ENCODE measurements at regions not wholly inside any gene's neighbourhood (a gene's known extent, or its start where the extent isn't known, plus 50 kb on each side); places are given as distances from the start of the nearest gene placed in this dataset.

DNA sequence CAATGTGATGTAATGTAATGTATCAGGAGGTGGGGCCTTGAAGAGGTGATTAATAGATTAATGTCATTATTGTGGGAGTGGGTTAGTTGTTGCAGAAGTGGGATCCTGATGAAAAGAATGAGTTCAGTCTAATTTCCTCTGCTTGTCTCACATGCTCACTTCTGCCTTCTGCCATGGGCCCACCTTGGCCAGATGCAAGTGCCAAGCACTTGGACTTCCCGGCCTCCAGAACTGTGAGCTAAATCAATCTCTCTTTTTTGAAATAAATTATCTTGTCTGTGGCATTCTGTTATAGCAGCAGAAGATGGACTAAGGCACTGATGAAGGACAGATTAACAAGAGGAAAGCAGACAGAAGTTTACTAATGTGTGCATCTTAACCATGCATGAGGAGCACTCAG is 123.9 kb downstream of the ETS2 start:
- peaks cover 9% of the 10 kb centered on the region for H3K4me1 ChIP-seq (ENCODE audit: control insufficient read depth, insufficient read depth, low read length)
- H3K9ac ChIP-seq (ENCODE audit: low read depth, low read length), result no peak overlapping the region
- H4K91ac ChIP-seq (ENCODE audit: insufficient read depth, low read depth, low read length), result no peak overlapping the region; the same call in 1 of the 2 replicates
- no CpG with 5 or more reads among the region's 1 CpG for WGBS, 2 experiments (ENCODE audit: extremely low coverage in 2 of 2, insufficient read length in 1 of 2)
- no peak for TF ChIP-seq CEBPB (IDR thresholded peaks at IDR 0.05; ENCODE audit: low read depth, low read length)
- no peak for TF ChIP-seq ELK1 (IDR thresholded peaks at IDR 0.05; ENCODE audit: borderline replicate concordance, low read depth, low read length)
- no peak for TF ChIP-seq RCOR1 (IDR thresholded peaks at IDR 0.05; ENCODE audit: insufficient replicate concordance, low read length)
- no peak for TF ChIP-seq CHD1 (IDR thresholded peaks at IDR 0.05; ENCODE audit: low read depth, low read length)
- TF ChIP-seq FOS (IDR thresholded peaks at IDR 0.05; ENCODE audit: low read depth, low read length), result no peak
- no peak for TF ChIP-seq NFE2L2 (IDR thresholded peaks at IDR 0.05; ENCODE audit: low read depth, low read length)
- TF ChIP-seq CTCF (conservative IDR thresholded peaks at IDR 0.05; ENCODE audit: low read depth, low read length), result no peak
- no peak for TF ChIP-seq SMC3 (IDR thresholded peaks at IDR 0.05; ENCODE audit: low read depth, low read length)
- TF ChIP-seq, protein P1, sequence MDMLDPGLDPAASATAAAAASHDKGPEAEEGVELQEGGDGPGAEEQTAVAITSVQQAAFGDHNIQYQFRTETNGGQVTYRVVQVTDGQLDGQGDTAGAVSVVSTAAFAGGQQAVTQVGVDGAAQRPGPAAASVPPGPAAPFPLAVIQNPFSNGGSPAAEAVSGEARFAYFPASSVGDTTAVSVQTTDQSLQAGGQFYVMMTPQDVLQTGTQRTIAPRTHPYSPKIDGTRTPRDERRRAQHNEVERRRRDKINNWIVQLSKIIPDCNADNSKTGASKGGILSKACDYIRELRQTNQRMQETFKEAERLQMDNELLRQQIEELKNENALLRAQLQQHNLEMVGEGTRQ (IDR thresholded peaks at IDR 0.05; ENCODE audit: low read depth, low read length), result no peak
- no peak for TF ChIP-seq MAZ (IDR thresholded peaks at IDR 0.05; ENCODE audit: borderline replicate concordance, low read depth, low read length)
- TF ChIP-seq POLR2A (IDR thresholded peaks at IDR 0.05; ENCODE audit: low read depth, low read length), result no peak
- TF ChIP-seq BHLHE40 (IDR thresholded peaks at IDR 0.05; ENCODE audit: low read depth, low read length), result no peak
- no peak for TF ChIP-seq RFX5 (IDR thresholded peaks at IDR 0.05; ENCODE audit: low read depth, low read length)
- no peak for TF ChIP-seq RAD21 (IDR thresholded peaks at IDR 0.05; ENCODE audit: low read length)
- no peak for TF ChIP-seq MXI1 (IDR thresholded peaks at IDR 0.05; ENCODE audit: borderline replicate concordance, low read depth, low read length)
- no peak for TF ChIP-seq MAFK (IDR thresholded peaks at IDR 0.05; ENCODE audit: low read depth, low read length)
- H2BK5ac ChIP-seq (ENCODE audit: low read depth, low read length, poor library complexity, severe bottlenecking), result no peak overlapping the region
- no peak overlapping the region for H3K14ac ChIP-seq (replicated peaks; ENCODE audit: low read depth, low read length)
- H2AFZ ChIP-seq (replicated peaks; ENCODE audit: low read length, poor library complexity), result no peak overlapping the region
- no peak overlapping the region; the same call in 1 of the 2 replicates for H3K4ac ChIP-seq (ENCODE audit: low read depth, low read length)
- H2AK9ac ChIP-seq (replicated peaks; ENCODE audit: low read depth, low read length, poor library complexity), result no peak overlapping the region
- H2BK120ac ChIP-seq (ENCODE audit: low read depth, low read length), result no peak overlapping the region
- H3K36me3 ChIP-seq (ENCODE audit: control insufficient read depth, insufficient read depth, low read length), result no peaks in the 10 kb centered on the region
- DNase-seq (no peak), ATAC-seq (ENCODE audit: low read depth) (no peak)
- BruUV-seq (replicated peaks), result no TSS peak
- in situ Hi-C loops (cut with MboI; ENCODE audit: low sequenced_read_pairs) (no loop called here), dilution Hi-C loops (cut with HindIII; ENCODE audit: low sequenced_read_pairs, unreplicated experiment) (no loop called here), intact Hi-C loops (cut with micrococcal nuclease) (no loop called here)
- H3K9me3 ChIP-seq (ENCODE audit: control insufficient read depth, insufficient read depth, low read length), result peaks cover 2% of the 10 kb centered on the region; the same call in 1 of the 2 replicates
- no peak overlapping the region for H3K4me2 ChIP-seq (ENCODE audit: low read depth, low read length)
- no peak overlapping the region for H4K8ac ChIP-seq (ENCODE audit: low read depth in 2 of 2, low read length in 2 of 2)
- H4K20me1 ChIP-seq (ENCODE audit: insufficient read depth, low read length), result no peaks in the 10 kb centered on the region
- no peak overlapping the region for H3K18ac ChIP-seq (ENCODE audit: low read depth, low read length)
- H2BK15ac ChIP-seq (ENCODE audit: low read depth, low read length), result peak overlapping the region; percentile 68; the same call in 1 of the 3 replicates
- H3K27me3 ChIP-seq (ENCODE audit: control insufficient read depth, insufficient read depth, low read length), result no peaks in the 10 kb centered on the region
- POLR2A ChIA-PET (ENCODE audit: unreplicated experiment), result no interaction called here
- H3K27ac ChIP-seq (ENCODE audit: insufficient read depth, low read length), result no peak overlapping the region
- no peak overlapping the region for H2AK5ac ChIP-seq (ENCODE audit: low read depth, low read length)
- no peak overlapping the region for H3K23ac ChIP-seq (ENCODE audit: low read depth, low read length)
- no peak overlapping the region for H3K56ac ChIP-seq (ENCODE audit: extremely low read depth, insufficient read depth, low read length)
- H3K79me1 ChIP-seq (ENCODE audit: low read depth in 1 of 2, low read length in 2 of 2), result 0 out of 4 replicates have a peak, but pooled peaks cover 0 to 4% of the 10 kb centered on the region in 2 experiments
- H3K9me1 ChIP-seq (ENCODE audit: insufficient read depth, low read length), result peaks cover 7% of the 10 kb centered on the region
- CTCF ChIA-PET, result no interaction called here
- H3K4me3 ChIP-seq (ENCODE audit: insufficient read depth, low read depth, low read length), result no peak overlapping the region
- H2BK20ac ChIP-seq (ENCODE audit: low read depth, low read length), result peak overlapping the region; percentile 47; the same call in 1 of the 2 replicates
- no peak overlapping the region for H4K5ac ChIP-seq (ENCODE audit: low read depth, low read length)
